Left ventricle myocardium inferior (tissue), 1 donor: ENCODE measurements at regions not wholly inside any gene's neighbourhood (a gene's known extent, or its start where the extent isn't known, plus 50 kb on each side); places are given as distances from the start of the nearest gene placed in this dataset.

Source experiments
- DNase-seq: peaks from one replicate; pipeline ENCODE4 v3.0.0-alpha.2; 2020
- H3K27ac ChIP-seq: fragments of 200-600 bp; replicated peaks from 2 replicates; pipeline ENCODE4 v1.8.0; 2021
- H3K27me3 ChIP-seq: fragments of 200-600 bp; 2 replicates; pipeline ENCODE4 v1.8.0; 2021; ENCODE audit warnings: low read depth
- H3K36me3 ChIP-seq: fragments of 200-600 bp; 2 replicates; pipeline ENCODE4 v1.8.0; 2021
- H3K4me1 ChIP-seq: fragments of 200-600 bp; 2 replicates; pipeline ENCODE4 v1.8.0; 2021
- H3K4me3 ChIP-seq: fragments of 200-600 bp; 2 replicates; pipeline ENCODE4 v1.8.0; 2021; ENCODE audit warnings: mild to moderate bottlenecking, moderate library complexity
- H3K9me3 ChIP-seq: fragments of 200-600 bp; replicated peaks from 2 replicates; pipeline ENCODE4 v1.8.0; 2021
- CTCF ChIP-seq: fragments of 200-600 bp; IDR thresholded peaks from 2 replicates; pipeline ENCODE4 v1.8.0; 2021; ENCODE audit warnings: antibody characterized with exemption, mild to moderate bottlenecking, borderline replicate concordance
- intact Hi-C: fragments of 100-400 bp; cut with micrococcal nuclease; formaldehyde crosslinking; loops from one replicate; pipeline ENCODE4 v1.11.0; 2022
- donor health status: DM: no; HTN: yes; CAD: no; lungs with severe emphysema.

- TF ChIP-seq CTCF: no peak
- no peak for DNase-seq
- intact Hi-C loops: no loop called here
- Histone ChIP-seq H3K27ac (no peak overlapping the region), H3K4me1 (no peaks in the 10 kb centered on the region), H3K36me3 (no peaks in the 10 kb centered on the region), H3K27me3 (no peaks in the 10 kb centered on the region), H3K4me3 (no peak overlapping the region), H3K9me3 (no peaks in the 10 kb centered on the region)
Measured at GRCh38 chr6:155936551-155936950, 480.9 kb upstream of the NOX3 start.

- no peak for TF ChIP-seq CTCF
- Histone ChIP-seq H3K4me1 (no peaks in the 10 kb centered on the region), H3K27ac (no peak overlapping the region), H3K4me3 (no peak overlapping the region), H3K36me3 (no peaks in the 10 kb centered on the region), H3K9me3 (peaks cover 1% of the 10 kb centered on the region), H3K27me3 (no peaks in the 10 kb centered on the region)
- intact Hi-C loops: no loop called here
- no peak for DNase-seq
Measured at GRCh38 chr6:155936127-155936526, 480.5 kb upstream of the NOX3 start.

- H3K36me3 ChIP-seq: no peaks in the 10 kb centered on the region
- H3K4me1 ChIP-seq: no peaks in the 10 kb centered on the region
- intact Hi-C loops: no loop called here
- DNase-seq: no peak
- H3K4me3 ChIP-seq: no peak overlapping the region
- H3K9me3 ChIP-seq: no peaks in the 10 kb centered on the region
- H3K27ac ChIP-seq: no peak overlapping the region
- TF ChIP-seq CTCF: no peak
- H3K27me3 ChIP-seq: no peaks in the 10 kb centered on the region
Measured at GRCh38 chr6:155916846-155917624, 461.4 kb upstream of the NOX3 start.

GRCh38 chr6:155915651-155916050 is 460.0 kb upstream of the NOX3 start:
- no peaks in the 10 kb centered on the region for H3K9me3 ChIP-seq
- H3K36me3 ChIP-seq: no peaks in the 10 kb centered on the region
- H3K4me3 ChIP-seq: no peak overlapping the region
- TF ChIP-seq CTCF: no peak
- intact Hi-C loops: no loop called here
- H3K27ac ChIP-seq: no peak overlapping the region
- no peaks in the 10 kb centered on the region for H3K4me1 ChIP-seq
- DNase-seq: no peak
- H3K27me3 ChIP-seq: no peaks in the 10 kb centered on the region

GRCh38 chr6:155913816-155914215 is 458.2 kb upstream of the NOX3 start:
- Histone ChIP-seq H3K27ac (no peak overlapping the region), H3K4me3 (no peak overlapping the region), H3K27me3 (no peaks in the 10 kb centered on the region), H3K4me1 (no peaks in the 10 kb centered on the region), H3K9me3 (peaks cover 10% of the 10 kb centered on the region), H3K36me3 (no peaks in the 10 kb centered on the region)
- DNase-seq: no peak
- no peak for TF ChIP-seq CTCF
- intact Hi-C loops: no loop called here
